HL-60 (cell line): ENCODE measurements at regions not wholly inside any gene's neighbourhood (a gene's known extent, or its start where the extent isn't known, plus 50 kb on each side); places are given as distances from the start of the nearest gene placed in this dataset.

Experiments
- CTCF ChIP-seq: IDR thresholded peaks from one replicate; pipeline ENCODE4 v1.5.1; 2011; ENCODE audit warnings: low read length, control low read depth, inconsistent platforms; ENCODE audit not compliant: insufficient read depth
- POLR2AphosphoS5 ChIP-seq: IDR thresholded peaks from 2 replicates; pipeline ENCODE4 v1.6.1; 2012; ENCODE audit warnings: low read depth
- SPI1 ChIP-seq: IDR thresholded peaks from 2 replicates; pipeline ENCODE4 v1.6.1; 2012; ENCODE audit warnings: low read depth, mild to moderate bottlenecking, borderline replicate concordance
- TF ChIP-seq, protein P1 (sequence below): IDR thresholded peaks from 2 replicates; pipeline ENCODE4 v1.6.1; 2012; ENCODE audit warnings: low read depth; ENCODE audit not compliant: insufficient replicate concordance

DNA sequence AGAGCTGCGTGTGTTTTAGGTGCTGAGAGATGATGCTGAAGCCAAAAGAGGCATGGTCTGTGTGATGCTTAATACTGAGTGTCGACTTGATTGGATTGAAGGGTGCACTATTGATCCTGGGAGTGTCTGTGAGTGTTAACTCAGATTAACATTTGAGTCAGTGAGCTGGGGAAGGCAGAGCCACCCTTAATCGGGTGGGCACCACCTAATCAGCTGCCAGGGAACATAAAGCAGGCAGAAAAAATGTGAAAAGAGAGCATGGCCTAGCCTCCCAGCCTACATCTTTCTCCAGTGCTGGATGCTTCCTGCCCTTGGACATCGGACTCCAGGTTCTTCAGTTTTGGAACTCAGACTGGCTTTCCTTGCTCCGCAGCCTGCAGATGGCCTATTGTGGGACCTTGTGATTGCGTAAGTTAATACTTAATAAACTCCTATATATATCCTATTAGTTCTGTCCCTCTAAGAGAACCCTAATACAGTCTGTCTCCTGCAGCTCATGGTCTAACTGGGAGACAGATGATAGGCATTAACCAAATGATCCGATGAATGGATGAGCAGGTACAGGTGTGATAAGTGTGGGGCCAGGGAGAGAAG is 91.6 kb downstream of the TFAP2C start:
- TF ChIP-seq CTCF (no peak), POLR2AphosphoS5 (no peak), SPI1 (no peak)
- TF ChIP-seq, protein P1, sequence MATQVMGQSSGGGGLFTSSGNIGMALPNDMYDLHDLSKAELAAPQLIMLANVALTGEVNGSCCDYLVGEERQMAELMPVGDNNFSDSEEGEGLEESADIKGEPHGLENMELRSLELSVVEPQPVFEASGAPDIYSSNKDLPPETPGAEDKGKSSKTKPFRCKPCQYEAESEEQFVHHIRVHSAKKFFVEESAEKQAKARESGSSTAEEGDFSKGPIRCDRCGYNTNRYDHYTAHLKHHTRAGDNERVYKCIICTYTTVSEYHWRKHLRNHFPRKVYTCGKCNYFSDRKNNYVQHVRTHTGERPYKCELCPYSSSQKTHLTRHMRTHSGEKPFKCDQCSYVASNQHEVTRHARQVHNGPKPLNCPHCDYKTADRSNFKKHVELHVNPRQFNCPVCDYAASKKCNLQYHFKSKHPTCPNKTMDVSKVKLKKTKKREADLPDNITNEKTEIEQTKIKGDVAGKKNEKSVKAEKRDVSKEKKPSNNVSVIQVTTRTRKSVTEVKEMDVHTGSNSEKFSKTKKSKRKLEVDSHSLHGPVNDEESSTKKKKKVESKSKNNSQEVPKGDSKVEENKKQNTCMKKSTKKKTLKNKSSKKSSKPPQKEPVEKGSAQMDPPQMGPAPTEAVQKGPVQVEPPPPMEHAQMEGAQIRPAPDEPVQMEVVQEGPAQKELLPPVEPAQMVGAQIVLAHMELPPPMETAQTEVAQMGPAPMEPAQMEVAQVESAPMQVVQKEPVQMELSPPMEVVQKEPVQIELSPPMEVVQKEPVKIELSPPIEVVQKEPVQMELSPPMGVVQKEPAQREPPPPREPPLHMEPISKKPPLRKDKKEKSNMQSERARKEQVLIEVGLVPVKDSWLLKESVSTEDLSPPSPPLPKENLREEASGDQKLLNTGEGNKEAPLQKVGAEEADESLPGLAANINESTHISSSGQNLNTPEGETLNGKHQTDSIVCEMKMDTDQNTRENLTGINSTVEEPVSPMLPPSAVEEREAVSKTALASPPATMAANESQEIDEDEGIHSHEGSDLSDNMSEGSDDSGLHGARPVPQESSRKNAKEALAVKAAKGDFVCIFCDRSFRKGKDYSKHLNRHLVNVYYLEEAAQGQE = no peak
